WTC11 (cell line): ENCODE measurements at regions not wholly inside any gene's neighbourhood (a gene's known extent, or its start where the extent isn't known, plus 50 kb on each side); places are given as distances from the start of the nearest gene placed in this dataset.

ENCODE experiments used
- ATAC-seq: fragments of 200-7000 bp; cut with Tn5 transposase; 2 replicates; pipeline ENCODE4 v1.10.0; 2021; ENCODE audit warnings: mild to moderate bottlenecking, moderate library complexity
- CTCF ChIA-PET: fragments of 300-600 bp; sonication (Branson Sonifier 250); formaldehyde crosslinking; loops from one replicate; lab custom pipeline; 2021; ENCODE audit warnings: antibody characterized with exemption; lab: Charles Lee
- POLR2A ChIA-PET: fragments of 350-600 bp; sonication (Branson Sonifier 250); formaldehyde crosslinking; loops from one replicate; lab custom pipeline; 2021; ENCODE audit warnings: antibody characterized with exemption; lab: Charles Lee
- DNase-seq: peaks from one replicate; pipeline ENCODE4 v3.0.0; 2021; ENCODE audit warnings: low spot score
- H3K27ac Mint-ChIP-seq: 2 replicates; pipeline ENCODE4 v1.8.0; 2021; ENCODE audit warnings: mixed read lengths
- H3K27me3 Mint-ChIP-seq: 2 replicates; pipeline ENCODE4 v1.8.0; 2021; ENCODE audit warnings: low read depth, mild to moderate bottlenecking, moderate library complexity, mixed read lengths
- H3K36me3 Mint-ChIP-seq: 2 replicates; pipeline ENCODE4 v1.8.0; 2021; ENCODE audit warnings: mixed read lengths
- H3K4me1 Mint-ChIP-seq: 2 replicates; pipeline ENCODE4 v1.8.0; 2022; ENCODE audit warnings: mixed read lengths
- H3K4me3 Mint-ChIP-seq: 2 replicates; pipeline ENCODE4 v1.8.0; 2021; ENCODE audit warnings: mild to moderate bottlenecking, moderate library complexity, mixed read lengths
- H3K9me3 Mint-ChIP-seq: 2 replicates; pipeline ENCODE4 v1.8.0; 2021; ENCODE audit warnings: mixed read lengths
- ATF6 ChIP-seq: sonication (generic); formaldehyde crosslinking; IDR thresholded peaks from 2 replicates; pipeline ENCODE4 v1.8.1; 2023; ENCODE audit warnings: mild to moderate bottlenecking, missing genetic modification reagents
- CDX4 ChIP-seq: fragments of 250-450 bp; sonication (Bioruptor Pico); IDR thresholded peaks from 2 replicates; pipeline ENCODE4 v1.9.0; 2021; ENCODE audit warnings: moderate library complexity, mild to moderate bottlenecking, inconsistent platforms, borderline replicate concordance
- E2F5 ChIP-seq: sonication (generic); formaldehyde crosslinking; IDR thresholded peaks from 2 replicates; pipeline ENCODE4 v1.8.1; 2022; ENCODE audit warnings: mild to moderate bottlenecking, moderate library complexity, missing genetic modification reagents
- IRF2 ChIP-seq: sonication (generic); formaldehyde crosslinking; IDR thresholded peaks from 2 replicates; pipeline ENCODE4 v1.8.0; 2022; ENCODE audit warnings: low read depth, missing genetic modification reagents, borderline replicate concordance
- NR3C1 ChIP-seq: sonication (generic); formaldehyde crosslinking; conservative IDR thresholded peaks from 2 replicates; pipeline ENCODE4 v1.8.1; 2023; ENCODE audit warnings: low read depth, mild to moderate bottlenecking, missing genetic modification reagents
- RELA ChIP-seq: sonication (generic); formaldehyde crosslinking; IDR thresholded peaks from 2 replicates; pipeline ENCODE4 v1.8.1; 2022; ENCODE audit warnings: missing genetic modification reagents, mild to moderate bottlenecking, borderline replicate concordance
- TCF7 ChIP-seq: sonication (generic); formaldehyde crosslinking; IDR thresholded peaks from 2 replicates; pipeline ENCODE4 v1.8.0; 2022; ENCODE audit warnings: mild to moderate bottlenecking, low read depth, missing genetic modification reagents, moderate library complexity
- USF1 ChIP-seq: sonication (generic); formaldehyde crosslinking; IDR thresholded peaks from 2 replicates; pipeline ENCODE4 v1.8.0; 2022; ENCODE audit warnings: mild to moderate bottlenecking, missing genetic modification reagents
- USF2 ChIP-seq: sonication (generic); formaldehyde crosslinking; IDR thresholded peaks from 2 replicates; pipeline ENCODE4 v1.8.1; 2023; ENCODE audit warnings: mild to moderate bottlenecking, missing genetic modification reagents, moderate library complexity
- ZMAT4 ChIP-seq: fragments of 250-450 bp; sonication (Bioruptor Pico); IDR thresholded peaks from 2 replicates; pipeline ENCODE4 v1.9.0; 2021; ENCODE audit warnings: mild to moderate bottlenecking
- ZNF263 ChIP-seq: sonication (generic); formaldehyde crosslinking; IDR thresholded peaks from 2 replicates; pipeline ENCODE4 v1.8.1; 2022; ENCODE audit warnings: low read depth, mild to moderate bottlenecking, moderate library complexity, missing genetic modification reagents
- ZNF281 ChIP-seq: sonication (generic); formaldehyde crosslinking; IDR thresholded peaks from 2 replicates; pipeline ENCODE4 v1.8.0; 2023; ENCODE audit warnings: mild to moderate bottlenecking, missing genetic modification reagents
- ZNF423 ChIP-seq: fragments of 250-450 bp; sonication (Bioruptor Pico); IDR thresholded peaks from 2 replicates; pipeline ENCODE4 v2.1.2; 2022; ENCODE audit warnings: mild to moderate bottlenecking, moderate library complexity

- TF ChIP-seq ZNF281 (CRISPR knock-in tag), result no peak
- TF ChIP-seq ZNF423 (CRISPR knock-in tag), result no peak
Observed at GRCh38 chr3:40779039-40779438, 254.3 kb downstream of the ZNF621 start (continued).

- TF ChIP-seq USF2 (CRISPR knock-in tag), result peak; percentile 71
- TF ChIP-seq ZMAT4, result no peak
- no peak for TF ChIP-seq ATF6 (CRISPR knock-in tag)
- TF ChIP-seq USF1 (CRISPR knock-in tag), result peak; percentile 63
- H3K4me1 Mint-ChIP-seq, result peaks cover 18% of the 10 kb centered on the region
- no peak overlapping the region for H3K27ac Mint-ChIP-seq
- H3K27me3 Mint-ChIP-seq, result no peaks in the 10 kb centered on the region
- CTCF ChIA-PET, result interaction anchor here (0.6 to 1.6 kb wide), 4 partner anchors 67 to 452 kb away, joined by 3 to 5 read pairs (median 4); no protein-coding TSS in a partner anchor
- peak; percentile 40; the same call in 1 of the 2 replicates for ATAC-seq
- H3K4me3 Mint-ChIP-seq, result no peak overlapping the region
- POLR2A ChIA-PET, result no interaction called here
- H3K36me3 Mint-ChIP-seq, result no peaks in the 10 kb centered on the region
- no peaks in the 10 kb centered on the region for H3K9me3 Mint-ChIP-seq
- no peak for DNase-seq
Observed at GRCh38 chr3:40780291-40780924, 255.6 kb downstream of the ZNF621 start.

- Mint-ChIP-seq H3K4me3 (no peak overlapping the region), H3K9me3 (no peaks in the 10 kb centered on the region), H3K27ac (no peak overlapping the region), H3K4me1 (peaks cover 18% of the 10 kb centered on the region)
- DNase-seq (no peak), ATAC-seq (no peak)
- ChIA-PET CTCF (interaction anchor here (0.6 to 1.6 kb wide), 4 partner anchors 67 to 523 kb away, joined by 3 to 5 read pairs (median 4); no protein-coding TSS in a partner anchor), POLR2A (no interaction called here)
- no peak for TF ChIP-seq TCF7
- TF ChIP-seq NR3C1, result no peak
- TF ChIP-seq IRF2, result no peak
- no peak for TF ChIP-seq CDX4
- no peak for TF ChIP-seq E2F5 (CRISPR knock-in tag)
- TF ChIP-seq RELA (CRISPR knock-in tag), result no peak
- TF ChIP-seq ZNF263 (CRISPR knock-in tag), result no peak
- TF ChIP-seq, all 79 proteins: peak for 0
- no peaks in the 10 kb centered on the region for H3K27me3 Mint-ChIP-seq
- no peaks in the 10 kb centered on the region for H3K36me3 Mint-ChIP-seq
Observed at GRCh38 chr3:40780925-40781406, 256.2 kb downstream of the ZNF621 start.
